ENCODE measurements at regions not wholly inside any gene's neighbourhood (a gene's known extent, or its start where the extent isn't known, plus 50 kb on each side); places are given as distances from the start of the nearest gene placed in this dataset.

- Histone ChIP-seq H3K27me3 (ENCODE audit: control insufficient read depth, extremely low read depth, insufficient read depth, low read length) (no peaks in the 10 kb centered on the region), H3K36me3 (ENCODE audit: control insufficient read depth in 2 of 2, extremely low read depth in 1 of 2, insufficient read depth in 2 of 2, low read length in 2 of 2) (no peaks in the 10 kb centered on the region), H3K4me2 (ENCODE audit: control insufficient read depth, extremely low read depth, insufficient read depth, low read depth, low read length) (no peak overlapping the region), H3K4me3 (ENCODE audit: control insufficient read depth in 2 of 3, extremely low read depth in 1 of 3, insufficient read depth in 2 of 3, low read depth in 1 of 3, low read length in 3 of 3) (no peak overlapping the region), H3K79me2 (ENCODE audit: control insufficient read depth, insufficient read depth, low read length) (no peaks in the 10 kb centered on the region), H2AFZ (ENCODE audit: control insufficient read depth, low read length) (no peak overlapping the region), H3K4me1 (ENCODE audit: control insufficient read depth, extremely low read depth, insufficient read depth, low read length) (no peaks in the 10 kb centered on the region), H3K9me1 (ENCODE audit: control insufficient read depth, extremely low read depth, insufficient read depth, low read length) (no peaks in the 10 kb centered on the region), H4K20me1 (ENCODE audit: control insufficient read depth, extremely low read depth, insufficient read depth, low read length) (no peaks in the 10 kb centered on the region), H3K9me3 (ENCODE audit: control insufficient read depth, low read depth, low read length) (no peaks in the 10 kb centered on the region), H3K9ac (ENCODE audit: control insufficient read depth, extremely low read depth, insufficient read depth, low read length) (no peak overlapping the region), H3K27ac (ENCODE audit: control insufficient read depth, insufficient read depth, low read length) (no peak overlapping the region)
- TF ChIP-seq EZH2 (IDR thresholded peaks at IDR 0.05; ENCODE audit: low read length) = no peak
- TF ChIP-seq, protein P1, sequence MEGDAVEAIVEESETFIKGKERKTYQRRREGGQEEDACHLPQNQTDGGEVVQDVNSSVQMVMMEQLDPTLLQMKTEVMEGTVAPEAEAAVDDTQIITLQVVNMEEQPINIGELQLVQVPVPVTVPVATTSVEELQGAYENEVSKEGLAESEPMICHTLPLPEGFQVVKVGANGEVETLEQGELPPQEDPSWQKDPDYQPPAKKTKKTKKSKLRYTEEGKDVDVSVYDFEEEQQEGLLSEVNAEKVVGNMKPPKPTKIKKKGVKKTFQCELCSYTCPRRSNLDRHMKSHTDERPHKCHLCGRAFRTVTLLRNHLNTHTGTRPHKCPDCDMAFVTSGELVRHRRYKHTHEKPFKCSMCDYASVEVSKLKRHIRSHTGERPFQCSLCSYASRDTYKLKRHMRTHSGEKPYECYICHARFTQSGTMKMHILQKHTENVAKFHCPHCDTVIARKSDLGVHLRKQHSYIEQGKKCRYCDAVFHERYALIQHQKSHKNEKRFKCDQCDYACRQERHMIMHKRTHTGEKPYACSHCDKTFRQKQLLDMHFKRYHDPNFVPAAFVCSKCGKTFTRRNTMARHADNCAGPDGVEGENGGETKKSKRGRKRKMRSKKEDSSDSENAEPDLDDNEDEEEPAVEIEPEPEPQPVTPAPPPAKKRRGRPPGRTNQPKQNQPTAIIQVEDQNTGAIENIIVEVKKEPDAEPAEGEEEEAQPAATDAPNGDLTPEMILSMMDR (optimal IDR thresholded peaks at IDR 0.05 in 1 of 3, IDR thresholded peaks at IDR 0.05 in 1 of 3, conservative IDR thresholded peaks at IDR 0.05 in 1 of 3; ENCODE audit: extremely low read depth in 1 of 3, insufficient read depth in 2 of 3, low read length in 3 of 3) = no peak
- DNase-seq (ENCODE audit: low read depth, low spot score) (no peak), FAIRE-seq (no peak)
- dilution Hi-C loops (cut with MboI; ENCODE audit: extremely low pct_ligation_motif_present, low sequenced_read_pairs) = no loop called here
Measured at GRCh38 chr21:26698416-26698815, 125.3 kb upstream of the CYYR1 start.

- Histone ChIP-seq H3K9me3 (ENCODE audit: control insufficient read depth, low read depth, low read length) (no peaks in the 10 kb centered on the region), H3K27ac (ENCODE audit: control insufficient read depth, insufficient read depth, low read length) (no peak overlapping the region), H3K9ac (ENCODE audit: control insufficient read depth, extremely low read depth, insufficient read depth, low read length) (no peak overlapping the region), H3K79me2 (ENCODE audit: control insufficient read depth, insufficient read depth, low read length) (no peaks in the 10 kb centered on the region), H3K9me1 (ENCODE audit: control insufficient read depth, extremely low read depth, insufficient read depth, low read length) (no peaks in the 10 kb centered on the region), H3K27me3 (ENCODE audit: control insufficient read depth, extremely low read depth, insufficient read depth, low read length) (no peaks in the 10 kb centered on the region), H3K4me3 (ENCODE audit: control insufficient read depth in 2 of 3, extremely low read depth in 1 of 3, insufficient read depth in 2 of 3, low read depth in 1 of 3, low read length in 3 of 3) (no peak overlapping the region), H3K4me1 (ENCODE audit: control insufficient read depth, extremely low read depth, insufficient read depth, low read length) (no peaks in the 10 kb centered on the region), H3K4me2 (ENCODE audit: control insufficient read depth, extremely low read depth, insufficient read depth, low read depth, low read length) (no peak overlapping the region), H3K36me3 (ENCODE audit: control insufficient read depth in 2 of 2, extremely low read depth in 1 of 2, insufficient read depth in 2 of 2, low read length in 2 of 2) (no peaks in the 10 kb centered on the region), H2AFZ (ENCODE audit: control insufficient read depth, low read length) (no peak overlapping the region), H4K20me1 (ENCODE audit: control insufficient read depth, extremely low read depth, insufficient read depth, low read length) (no peaks in the 10 kb centered on the region)
- no peak for FAIRE-seq
- DNase-seq (ENCODE audit: low read depth, low spot score) = no peak
- TF ChIP-seq, protein P1 (optimal IDR thresholded peaks at IDR 0.05 in 1 of 3, IDR thresholded peaks at IDR 0.05 in 1 of 3, conservative IDR thresholded peaks at IDR 0.05 in 1 of 3; ENCODE audit: extremely low read depth in 1 of 3, insufficient read depth in 2 of 3, low read length in 3 of 3) = no peak
- no peak for TF ChIP-seq EZH2 (IDR thresholded peaks at IDR 0.05; ENCODE audit: low read length)
- dilution Hi-C loops (cut with MboI; ENCODE audit: extremely low pct_ligation_motif_present, low sequenced_read_pairs) = no loop called here
Measured at GRCh38 chr21:26691416-26691815, 118.3 kb upstream of the CYYR1 start.
